ENCODE measurements at regions not wholly inside any gene's neighbourhood (a gene's known extent, or its start where the extent isn't known, plus 50 kb on each side); places are given as distances from the start of the nearest gene placed in this dataset.
"Not testable (repeated sequence)": the region's sequence is repeated elsewhere in the genome, so short reads cannot be mapped to it uniquely, and the experiment has no call there.

DNA sequence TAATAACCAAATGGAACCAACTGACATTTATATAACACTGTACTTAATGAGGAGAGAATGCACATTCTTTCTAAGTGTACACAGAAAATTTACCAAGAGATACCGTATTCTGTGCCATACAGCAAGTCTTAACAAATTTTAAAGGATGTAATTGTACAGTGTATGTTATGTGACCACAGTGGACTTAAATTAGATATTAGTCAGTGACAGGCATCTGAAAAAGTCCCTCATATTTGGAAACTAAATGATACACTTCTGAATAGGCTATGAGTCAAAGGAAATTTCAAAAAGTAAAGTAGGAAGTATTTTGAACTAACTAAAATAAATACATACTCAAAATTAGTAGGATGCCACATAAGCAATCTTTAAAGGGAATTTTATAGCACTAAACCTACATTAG lies 59.6 kb upstream of the P3H2 start:
- no peak overlapping the region for H3K27ac Mint-ChIP-seq
- H3K4me1 Mint-ChIP-seq: no peaks in the 10 kb centered on the region
- DNase-seq: no peak
- H3K9me3 Mint-ChIP-seq: no peaks in the 10 kb centered on the region
- CTCF ChIA-PET: no interaction called here
- no peak overlapping the region for H3K4me3 Mint-ChIP-seq
- POLR2A ChIA-PET: interaction anchor here (0.6 kb wide), 1 partner anchor 44 kb away, joined by 4 read pairs; no protein-coding TSS in a partner anchor
- H3K36me3 Mint-ChIP-seq (ENCODE audit: low read depth): no peaks in the 10 kb centered on the region
- H3K27me3 Mint-ChIP-seq: peaks cover 6% of the 10 kb centered on the region

DNA sequence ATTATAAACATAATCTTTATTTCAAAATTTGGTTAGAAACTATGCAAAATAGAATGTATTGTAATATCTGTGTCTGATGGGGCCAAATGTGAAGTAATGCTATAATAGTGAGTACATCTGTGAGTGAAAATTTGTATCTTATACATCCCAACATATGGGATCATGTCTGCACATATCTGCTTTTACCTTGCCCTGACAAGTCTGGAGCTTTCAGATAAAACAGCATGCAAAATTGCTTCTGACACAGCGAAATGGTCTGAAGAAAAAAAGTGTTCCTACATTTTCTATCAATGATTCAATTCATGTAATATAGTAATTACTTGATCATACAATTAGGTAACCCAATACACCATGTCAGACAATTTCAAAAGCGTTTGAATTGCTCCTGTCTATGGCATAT lies 58.1 kb upstream of the P3H2 start:
- DNase-seq: no peak
- Mint-ChIP-seq H3K27ac (no peak overlapping the region), H3K9me3 (no peaks in the 10 kb centered on the region), H3K27me3 (peaks cover 10% of the 10 kb centered on the region), H3K4me3 (no peak overlapping the region), H3K36me3 (ENCODE audit: low read depth) (no peaks in the 10 kb centered on the region), H3K4me1 (no peaks in the 10 kb centered on the region)
- POLR2A ChIA-PET: no interaction called here
- CTCF ChIA-PET: interaction anchor here (0.6 to 1.1 kb wide), 3 partner anchors 10 to 1133 kb away, joined by 3 to 4 read pairs (median 4); no protein-coding TSS in a partner anchor

DNA sequence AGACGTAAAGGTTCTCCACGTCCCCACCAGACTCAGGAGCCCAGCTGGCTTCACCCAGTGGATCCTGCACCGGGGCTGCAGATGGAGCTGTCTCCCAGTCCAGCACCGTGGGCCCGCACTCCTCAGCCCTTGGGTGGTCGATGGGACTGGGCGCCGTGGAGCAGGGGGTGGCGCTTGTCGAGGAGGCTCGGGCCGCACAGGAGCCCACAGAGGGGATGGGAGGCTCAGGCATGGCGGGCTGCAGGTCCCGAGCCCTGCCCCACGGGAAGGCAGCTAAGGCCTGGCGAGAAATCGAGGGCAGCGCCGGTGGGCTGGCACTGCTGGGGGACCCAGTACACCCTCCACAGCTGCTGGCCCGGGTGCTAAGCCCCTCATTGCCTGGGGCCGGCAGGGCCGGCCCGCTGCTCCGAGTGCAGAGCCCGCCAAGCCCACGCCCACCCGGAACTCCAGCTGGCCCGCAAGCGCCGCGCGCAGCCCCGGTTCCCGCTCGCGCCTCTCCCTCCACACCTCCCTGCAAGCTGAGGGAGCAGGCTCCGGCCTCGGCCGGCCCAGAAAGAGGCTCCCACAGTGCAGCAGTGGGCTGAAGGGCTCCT lies 56.3 kb upstream of the P3H2 start:
- H3K4me1 Mint-ChIP-seq; DNase-seq; H3K36me3 Mint-ChIP-seq (ENCODE audit: low read depth); H3K27ac Mint-ChIP-seq; POLR2A ChIA-PET; H3K4me3 Mint-ChIP-seq; H3K9me3 Mint-ChIP-seq; CTCF ChIA-PET: not testable (repeated sequence)
- H3K27me3 Mint-ChIP-seq: peaks cover 10% of the 10 kb centered on the region

GRCh38 chr3:190176106-190176505 lies 55.4 kb upstream of the P3H2 start:
- DNase-seq; H3K36me3 Mint-ChIP-seq (ENCODE audit: low read depth); H3K27ac Mint-ChIP-seq; POLR2A ChIA-PET; CTCF ChIA-PET; H3K9me3 Mint-ChIP-seq; H3K4me1 Mint-ChIP-seq; H3K4me3 Mint-ChIP-seq: not testable (repeated sequence)
- peaks cover 16% of the 10 kb centered on the region for H3K27me3 Mint-ChIP-seq

DNA sequence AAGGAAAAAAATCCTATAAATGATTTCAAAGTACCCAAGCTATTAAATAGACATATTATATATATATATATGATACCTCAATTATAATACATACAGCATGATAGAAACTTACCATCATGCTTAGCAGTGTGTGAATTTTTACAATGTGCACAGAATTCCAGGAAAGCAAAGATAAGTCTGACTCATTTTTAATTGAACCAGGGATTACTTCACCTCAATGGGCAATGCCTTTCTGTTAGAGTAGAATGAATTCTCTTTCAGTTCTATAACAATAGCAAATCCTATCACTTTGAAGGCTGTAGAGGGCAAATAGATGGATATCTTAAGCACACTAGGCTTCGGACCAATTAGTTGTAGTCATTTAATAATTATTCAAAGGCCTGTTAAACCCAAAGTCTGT lies 54.8 kb upstream of the P3H2 start:
- CTCF ChIA-PET: no interaction called here
- peaks cover 14% of the 10 kb centered on the region for H3K27me3 Mint-ChIP-seq
- peaks cover 1% of the 10 kb centered on the region for H3K4me1 Mint-ChIP-seq
- DNase-seq: no peak
- no peak overlapping the region for H3K27ac Mint-ChIP-seq
- POLR2A ChIA-PET: no interaction called here
- H3K36me3 Mint-ChIP-seq (ENCODE audit: low read depth): no peaks in the 10 kb centered on the region
- peaks cover 3% of the 10 kb centered on the region for H3K9me3 Mint-ChIP-seq
- H3K4me3 Mint-ChIP-seq: no peak overlapping the region

DNA sequence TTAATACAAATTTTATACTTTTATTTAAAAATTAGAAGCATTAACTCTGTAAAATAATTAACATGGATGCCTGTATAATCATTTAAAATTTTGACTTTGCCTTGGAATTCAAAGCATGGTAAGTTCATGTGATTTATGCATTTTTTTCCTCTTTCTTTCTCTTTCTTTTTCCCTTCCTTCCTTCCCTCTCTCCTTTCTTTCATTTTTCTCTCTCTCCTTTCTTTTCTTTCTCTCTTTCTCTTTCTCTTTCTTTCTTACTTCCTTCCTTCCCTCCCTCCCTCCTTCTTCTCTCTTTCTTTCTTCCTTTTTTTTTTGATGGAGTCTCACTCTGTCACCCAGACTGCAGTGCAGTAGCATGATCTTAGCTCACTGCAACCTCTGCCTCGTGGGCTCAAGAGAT lies 53.8 kb upstream of the P3H2 start:
- POLR2A ChIA-PET: no interaction called here

DNA sequence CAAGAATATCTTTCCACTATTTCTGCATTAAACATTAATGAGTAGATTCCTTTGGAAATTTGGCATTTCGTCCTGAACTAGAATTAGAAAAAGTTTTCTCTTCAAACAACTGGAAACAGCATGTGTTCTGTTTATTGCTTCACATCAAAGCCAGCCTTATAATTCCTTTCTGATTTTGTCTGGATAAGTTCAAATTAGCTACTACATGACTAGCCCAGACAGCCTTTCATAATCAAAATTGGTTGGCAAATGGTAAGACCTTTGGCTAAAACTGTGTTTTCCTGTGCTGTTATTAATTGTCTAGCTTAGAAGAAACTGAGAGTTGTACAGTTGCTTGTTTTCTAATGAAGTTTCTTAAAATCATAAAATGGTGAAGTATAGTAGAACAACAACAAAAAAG lies 52.7 kb upstream of the P3H2 start:
- CTCF ChIA-PET: no interaction called here

More for the DNA sequence above, 53.8 kb upstream of the P3H2 start:
- H3K27me3 Mint-ChIP-seq: peaks cover 14% of the 10 kb centered on the region
- DNase-seq: no peak
- H3K27ac Mint-ChIP-seq: no peak overlapping the region
- no peak overlapping the region for H3K4me3 Mint-ChIP-seq
- peaks cover 3% of the 10 kb centered on the region for H3K9me3 Mint-ChIP-seq
- H3K4me1 Mint-ChIP-seq: peaks cover 8% of the 10 kb centered on the region
- no peaks in the 10 kb centered on the region for H3K36me3 Mint-ChIP-seq (ENCODE audit: low read depth)
- CTCF ChIA-PET: no interaction called here

DNA sequence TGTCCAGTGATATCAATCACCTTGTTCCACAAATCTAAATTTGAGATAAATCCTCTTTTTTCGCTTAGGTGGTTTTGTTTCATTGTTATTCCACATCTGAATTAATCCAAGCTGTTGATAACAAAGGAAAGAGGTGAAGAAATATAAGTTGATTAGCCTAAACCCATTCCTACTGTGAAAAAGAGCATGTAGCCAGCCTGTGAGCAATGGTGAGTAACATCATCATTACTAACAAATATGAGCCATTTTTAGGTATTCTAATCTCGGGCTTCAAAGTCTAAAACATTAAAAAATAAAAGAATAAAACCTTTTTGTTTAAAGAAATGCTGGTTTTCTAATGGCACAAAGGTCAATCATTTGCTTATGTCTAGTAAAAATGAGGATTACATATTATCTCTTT lies 52.1 kb upstream of the P3H2 start:
- Mint-ChIP-seq H3K27ac (no peak overlapping the region), H3K27me3 (peaks cover 11% of the 10 kb centered on the region), H3K4me3 (no peak overlapping the region), H3K36me3 (ENCODE audit: low read depth) (no peaks in the 10 kb centered on the region), H3K4me1 (peaks cover 17% of the 10 kb centered on the region), H3K9me3 (peaks cover 3% of the 10 kb centered on the region)
- no peak for DNase-seq
- CTCF ChIA-PET: no interaction called here
- POLR2A ChIA-PET: no interaction called here

More for the DNA sequence above, 52.7 kb upstream of the P3H2 start:
- peaks cover 13% of the 10 kb centered on the region for H3K27me3 Mint-ChIP-seq
- POLR2A ChIA-PET: no interaction called here
- no peak overlapping the region for H3K4me3 Mint-ChIP-seq
- no peak for DNase-seq
- H3K27ac Mint-ChIP-seq: no peak overlapping the region
- H3K36me3 Mint-ChIP-seq (ENCODE audit: low read depth): no peaks in the 10 kb centered on the region
- H3K9me3 Mint-ChIP-seq: peaks cover 3% of the 10 kb centered on the region
- H3K4me1 Mint-ChIP-seq: peaks cover 14% of the 10 kb centered on the region
